SU-DHL-6 (cell line): ENCODE measurements at regions not wholly inside any gene's neighbourhood (a gene's known extent, or its start where the extent isn't known, plus 50 kb on each side); places are given as distances from the start of the nearest gene placed in this dataset.

Source experiments
- CTCF ChIP-seq: fragments of 200-600 bp; sonication (generic); IDR thresholded peaks from one replicate; pipeline ENCODE4 v1.5.1; 2017; ENCODE audit warnings: antibody characterized with exemption, mild to moderate bottlenecking, low read length, moderate library complexity; ENCODE audit not compliant: insufficient read depth, poor library complexity, severe bottlenecking
- EZH2phosphoT487 ChIP-seq: fragments of 200-600 bp; sonication (generic), shearing (Covaris generic); conservative IDR thresholded peaks from 2 replicates; pipeline ENCODE4 v1.6.1; 2018; ENCODE audit warnings: mild to moderate bottlenecking, antibody characterized with exemption, low read length, moderate library complexity, mixed read lengths

GRCh38 chr1:42055061-42055460, 98.1 kb upstream of the GUCA2B start:
- TF ChIP-seq CTCF = no peak
- TF ChIP-seq EZH2phosphoT487 = no peak
